A673 (cell line): ENCODE measurements at regions not wholly inside any gene's neighbourhood (a gene's known extent, or its start where the extent isn't known, plus 50 kb on each side); places are given as distances from the start of the nearest gene placed in this dataset.

Source experiments
- CTCF ChIP-seq: fragments of 300-800, 200-600 bp; sonication (generic); conservative IDR thresholded peaks from 2 replicates; pipeline ENCODE4 v1.5.1; 2017; ENCODE audit warnings: low read depth, mild to moderate bottlenecking, antibody characterized with exemption, low read length, moderate library complexity, mixed read lengths
- EZH2 ChIP-seq: fragments of 200-600 bp; sonication (generic); IDR thresholded peaks from 2 replicates; pipeline ENCODE4 v1.6.1; 2017; ENCODE audit warnings: borderline replicate concordance, low read depth, mild to moderate bottlenecking, mixed read lengths, antibody characterized with exemption, low read length; ENCODE audit not compliant: poor library complexity, severe bottlenecking

DNA sequence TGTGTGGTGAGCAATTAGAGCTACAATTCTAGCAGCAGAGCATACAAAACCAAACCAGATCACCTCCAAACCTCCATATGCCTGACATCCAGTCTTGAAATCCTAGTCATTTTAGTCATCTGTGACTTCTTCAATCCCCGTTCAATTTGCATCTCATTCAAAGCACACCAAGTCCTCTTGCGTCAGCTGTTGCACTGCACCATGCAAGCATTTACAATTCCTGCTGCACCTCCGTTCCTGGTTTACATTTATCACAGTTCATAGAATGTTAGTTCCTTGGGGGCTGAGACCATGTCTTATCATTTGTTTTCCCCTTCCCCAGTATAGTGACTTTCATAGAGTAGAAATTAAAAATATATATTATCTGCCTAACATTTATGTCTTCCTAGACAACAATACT, 116.9 kb downstream of the BDH1 start:
- TF ChIP-seq CTCF = no peak
- TF ChIP-seq EZH2 = no peak
